LNCAP (cell line): ENCODE measurements at regions not wholly inside any gene's neighbourhood (a gene's known extent, or its start where the extent isn't known, plus 50 kb on each side); places are given as distances from the start of the nearest gene placed in this dataset.

Source experiments
- CTCF ChIP-seq: fragments of 450-650 bp; IDR thresholded peaks from 2 replicates; pipeline ENCODE4 v1.5.1; 2017; ENCODE audit warnings: mild to moderate bottlenecking

DNA sequence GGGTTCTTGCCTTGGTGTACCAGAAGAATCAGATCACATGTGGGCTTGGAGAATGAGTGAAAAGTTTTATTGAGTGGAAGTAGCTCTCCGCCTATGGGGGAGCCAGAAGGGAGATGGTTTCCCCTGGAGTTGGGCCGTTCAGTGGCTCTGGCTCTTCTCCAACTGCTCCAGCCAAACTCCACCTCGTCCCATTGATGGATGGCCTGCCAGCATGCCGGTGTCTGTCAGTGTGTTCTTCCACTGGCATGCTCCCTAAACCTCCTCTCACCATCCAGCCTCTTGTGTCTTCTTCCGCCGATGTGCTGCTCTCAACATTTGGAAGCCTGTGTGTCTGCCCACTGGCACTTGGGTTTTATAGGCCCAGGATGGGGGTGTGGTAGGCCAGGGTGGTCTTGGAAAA is 119.4 kb downstream of the MAP3K21 start:
- no peak for TF ChIP-seq CTCF

GRCh38 chr1:233448109-233448689 is 120.7 kb downstream of the MAP3K21 start:
- no peak for TF ChIP-seq CTCF

DNA sequence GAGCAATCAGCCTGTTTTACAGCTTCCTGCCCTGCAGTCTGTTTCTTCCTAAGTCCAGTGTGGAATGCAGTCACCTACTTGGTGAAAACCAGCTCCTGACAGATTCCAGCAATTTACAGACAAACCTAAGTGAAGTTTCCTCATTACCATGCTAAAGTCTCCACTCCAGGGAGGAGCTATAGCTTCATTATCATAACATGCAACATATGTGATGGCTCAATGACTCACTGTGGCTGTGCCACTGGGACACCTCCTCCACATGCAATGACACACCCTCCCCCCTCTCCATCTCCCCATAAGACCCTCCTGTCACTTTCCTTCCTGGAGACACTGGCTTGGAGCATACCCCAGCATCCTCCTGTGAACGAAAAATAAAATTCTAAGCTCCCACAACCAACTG is 125.2 kb downstream of the MAP3K21 start:
- TF ChIP-seq CTCF, result no peak

GRCh38 chr1:233453433-233454200 is 126.1 kb downstream of the MAP3K21 start:
- no peak for TF ChIP-seq CTCF

- no peak for TF ChIP-seq CTCF
These were observed 132.0 kb downstream of the MAP3K21 start for GRCh38 chr1:233459470-233459945.

DNA sequence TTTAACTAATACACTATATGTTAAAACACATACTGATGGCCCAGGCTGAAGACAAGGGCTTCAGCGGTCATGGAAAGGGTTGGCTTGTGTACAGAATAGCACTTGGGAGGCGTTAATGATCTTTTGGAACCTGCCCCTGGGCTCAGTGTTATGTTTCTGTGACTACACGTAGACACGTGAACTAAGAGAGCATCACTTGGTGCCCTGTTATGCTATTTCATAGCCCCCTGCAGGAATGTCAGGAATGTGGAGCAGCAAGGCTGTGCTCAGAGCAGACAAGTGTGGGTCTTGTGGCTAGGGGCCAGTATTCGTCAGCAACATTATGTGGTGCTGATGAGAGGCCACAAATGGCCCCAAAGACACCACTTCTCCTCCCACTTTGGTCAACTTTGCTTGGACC is 132.4 kb downstream of the MAP3K21 start:
- no peak for TF ChIP-seq CTCF

GRCh38 chr1:233460692-233461091 is 133.2 kb downstream of the MAP3K21 start:
- TF ChIP-seq CTCF, result no peak
